Heart left ventricle (tissue), 16 donors: ENCODE measurements at regions not wholly inside any gene's neighbourhood (a gene's known extent, or its start where the extent isn't known, plus 50 kb on each side); places are given as distances from the start of the nearest gene placed in this dataset.

ENCODE experiments used
- ATAC-seq, 4 donors: fragments of 200-7000 bp; cut with Tn5 transposase; one replicate each; pipeline ENCODE4 v1.9.1; 2020 to 2022; ENCODE audit warnings: moderate library complexity in 4 of 4, mild to moderate bottlenecking in 3 of 4, moderate number of reproducible peaks in 1 of 4
- DNase-seq, 5 donors: peaks; one replicate each; pipeline ENCODE4 v3.0.0-alpha.2; 2020
- H3K27ac ChIP-seq, 12 donors: fragments of 200-600 bp; sonication (generic) in 4 of 12; one replicate each; pipeline versions ENCODE4 v1.5.0 to v1.8.0; 2016 to 2022; ENCODE audit warnings: mild to moderate bottlenecking in 2 of 12
- H3K27me3 ChIP-seq, 9 donors: fragments of 200-600 bp; sonication (generic) in 2 of 9; one replicate each; pipeline versions ENCODE4 v1.5.1 to v1.8.0; 2016 to 2022; ENCODE audit warnings: mild to moderate bottlenecking in 3 of 9
- H3K36me3 ChIP-seq, 9 donors: fragments of 200-600 bp; sonication (generic) in 2 of 9; one replicate each; pipeline versions ENCODE4 v1.5.0 to v1.8.0; 2018 to 2022; ENCODE audit warnings: mild to moderate bottlenecking in 2 of 9
- H3K4me1 ChIP-seq, 12 donors: fragments of 200-600 bp; sonication (generic) in 4 of 12; one replicate each; pipeline versions ENCODE4 v1.5.0 to v1.8.0; 2016 to 2022; ENCODE audit warnings: mild to moderate bottlenecking in 3 of 12
- H3K4me3 ChIP-seq, 12 donors: fragments of 200-600 bp; sonication (generic) in 4 of 12; one replicate each; pipeline versions ENCODE4 v1.5.0 to v1.8.0; 2017 to 2022; ENCODE audit warnings: mild to moderate bottlenecking in 9 of 12, moderate library complexity in 4 of 12
- H3K9me3 ChIP-seq, 12 donors: fragments of 200-600 bp; sonication (generic) in 4 of 12; one replicate each; pipeline versions ENCODE4 v1.5.0 to v1.8.0; 2016 to 2022; ENCODE audit warnings: mild to moderate bottlenecking in 1 of 12
- POLR2A ChIP-seq, 2 donors: fragments of 450-650 bp; IDR thresholded peaks; one replicate each; pipeline ENCODE4 v1.6.1; 2017; ENCODE audit warnings: antibody characterized with exemption in 2 of 2, mild to moderate bottlenecking in 2 of 2, moderate library complexity in 2 of 2
- WGBS, 4 donors: extraction: QIAGEN DNeasy Blood & Tissue Kit in 2 of 4; methylation state at CpG; one replicate each; pipeline versions ENCODE4 v1.1.5 to v1.1.7; 2013 to 2018; 5-methylcytosine and 5-hydroxymethylcytosine counted together
- intact Hi-C, 10 donors: fragments of 100-400 bp; cut with DNase I; formaldehyde crosslinking; loops; one replicate each; pipeline versions ENCODE4 v1.11.1 to v1.14.2; 2022
- TF ChIP-seq, protein P1 (sequence below), 12 donors: fragments of 200-600 bp; sonication (generic) in 4 of 12; IDR thresholded peaks; one replicate each; pipeline versions ENCODE4 v1.5.0 to v1.8.0; 2018 to 2022; ENCODE audit warnings: antibody characterized with exemption in 12 of 12, mild to moderate bottlenecking in 5 of 12
- donor health status: ischemic (EF 13 %, LVEDD 7.1; RV severe dilation, severe dysfunction).
- donor health status: healthy with polysubstance abuse.
- donor health status: DM: no; HTN: yes; CAD: no.
- donor health status: DM: no; HTN: no; CAD: no.
- donor health status: ischemic (EF 25% LVEDD 6.9; RV normal size, moderate dysfunction).
- donor health status: ischemic (EF 25% LVEDD 5.7; RV mildly dilated, moderate dysfunction).
- donor health status: healthy.
- donor health status: DM: yes; HTN: yes; CAD: no.
- donor health status: ischemic (EF 35%, LVEDD 5.7; RV mildly dilated, moderate dysfunction).
- donor health status: nonischemic (EF 11% LVEDD 7.7; RV severe dilation, severe dysfunction).
- donor health status: DM: yes; HTN: yes; CAD: no.
- donor health status: PGD.
- donor health status: ischemic (EF 29% LVEDD 5.4; RV normal size, mild dysfunction).
- donor health status: nonischemic (EF 23%, LVEDD 6.1; RV moderate dilation, normal function).

DNA sequence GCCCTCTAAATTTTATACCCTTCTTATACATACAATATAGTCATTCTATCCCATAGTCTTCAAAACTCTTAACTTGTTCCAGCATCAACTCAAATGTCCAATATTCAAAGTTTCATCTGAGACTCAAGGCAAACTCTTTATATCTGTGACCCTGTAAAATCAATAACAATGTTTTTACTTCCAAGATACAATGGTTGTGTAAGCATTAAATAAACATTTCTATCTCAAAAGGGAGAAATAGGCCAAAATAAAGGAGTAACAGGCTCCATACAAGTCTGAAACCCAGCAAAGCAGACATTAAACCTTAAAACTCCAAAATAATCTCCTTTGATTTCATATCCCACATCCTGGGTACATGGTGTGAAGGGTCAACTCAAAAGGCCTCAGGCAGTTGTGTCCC is 1299.1 kb downstream of the MRPL39 start:
- TF ChIP-seq, protein P1, sequence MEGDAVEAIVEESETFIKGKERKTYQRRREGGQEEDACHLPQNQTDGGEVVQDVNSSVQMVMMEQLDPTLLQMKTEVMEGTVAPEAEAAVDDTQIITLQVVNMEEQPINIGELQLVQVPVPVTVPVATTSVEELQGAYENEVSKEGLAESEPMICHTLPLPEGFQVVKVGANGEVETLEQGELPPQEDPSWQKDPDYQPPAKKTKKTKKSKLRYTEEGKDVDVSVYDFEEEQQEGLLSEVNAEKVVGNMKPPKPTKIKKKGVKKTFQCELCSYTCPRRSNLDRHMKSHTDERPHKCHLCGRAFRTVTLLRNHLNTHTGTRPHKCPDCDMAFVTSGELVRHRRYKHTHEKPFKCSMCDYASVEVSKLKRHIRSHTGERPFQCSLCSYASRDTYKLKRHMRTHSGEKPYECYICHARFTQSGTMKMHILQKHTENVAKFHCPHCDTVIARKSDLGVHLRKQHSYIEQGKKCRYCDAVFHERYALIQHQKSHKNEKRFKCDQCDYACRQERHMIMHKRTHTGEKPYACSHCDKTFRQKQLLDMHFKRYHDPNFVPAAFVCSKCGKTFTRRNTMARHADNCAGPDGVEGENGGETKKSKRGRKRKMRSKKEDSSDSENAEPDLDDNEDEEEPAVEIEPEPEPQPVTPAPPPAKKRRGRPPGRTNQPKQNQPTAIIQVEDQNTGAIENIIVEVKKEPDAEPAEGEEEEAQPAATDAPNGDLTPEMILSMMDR (IDR thresholded peaks at IDR 0.05): no peak
- no peak for TF ChIP-seq POLR2A (IDR thresholded peaks at IDR 0.05)
- H3K27ac ChIP-seq: no peak overlapping the region
- no peak for ATAC-seq
- H3K4me1 ChIP-seq: no peaks in the 10 kb centered on the region
- no peak for DNase-seq
- H3K27me3 ChIP-seq: no peaks in the 10 kb centered on the region
- intact Hi-C loops: no loop called here
- no peaks in the 10 kb centered on the region for H3K36me3 ChIP-seq
- H3K4me3 ChIP-seq: no peak overlapping the region
- H3K9me3 ChIP-seq: peaks cover 0 to 9% (median 0%) of the 10 kb centered on the region in 12 donors

DNA sequence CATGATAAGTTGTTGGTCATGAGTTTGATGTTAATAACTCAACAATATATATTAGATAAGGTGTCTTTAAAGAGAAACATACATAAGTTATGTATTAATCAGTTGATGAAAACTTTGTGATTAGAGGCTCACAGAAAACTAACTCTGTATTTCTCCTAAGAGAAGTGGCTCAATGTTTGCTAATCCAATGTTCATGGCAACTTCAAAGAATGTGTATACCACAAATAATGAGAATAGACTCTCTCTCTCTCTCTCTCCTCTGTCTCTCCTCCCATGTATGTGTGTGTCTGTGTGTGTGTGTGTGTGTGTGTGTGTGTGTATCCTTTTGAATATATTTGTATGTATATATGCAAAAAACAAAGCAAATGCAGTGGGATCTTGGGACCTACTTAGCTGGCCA is 1304.9 kb downstream of the MRPL39 start:
- Histone ChIP-seq H3K27me3 (no peaks in the 10 kb centered on the region), H3K4me3 (no peak overlapping the region), H3K4me1 (no peaks in the 10 kb centered on the region), H3K9me3 (no peaks in the 10 kb centered on the region), H3K27ac (no peak overlapping the region), H3K36me3 (no peaks in the 10 kb centered on the region)
- DNase-seq: no peak
- no peak for ATAC-seq
- TF ChIP-seq, protein P1 (IDR thresholded peaks at IDR 0.05): no peak
- TF ChIP-seq POLR2A (IDR thresholded peaks at IDR 0.05): no peak
- intact Hi-C loops: no loop called here

DNA sequence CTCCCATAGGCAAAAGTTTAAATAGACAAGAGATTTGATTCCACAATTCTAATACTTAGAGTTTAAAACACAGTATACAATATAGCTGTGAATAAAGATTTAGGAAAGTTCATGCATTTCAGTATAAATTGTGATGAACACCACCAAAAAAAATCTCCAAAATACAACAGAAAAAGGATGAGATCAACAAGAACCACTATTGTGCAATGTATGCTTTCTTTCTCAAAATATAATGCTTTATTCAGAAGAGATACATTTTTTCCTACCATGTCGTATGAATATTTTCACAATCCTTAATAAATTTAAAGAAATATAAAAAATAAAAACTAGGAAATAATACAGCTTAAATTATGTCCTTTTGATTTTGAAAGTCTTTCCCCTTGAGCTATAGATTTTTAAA is 1309.2 kb downstream of the MRPL39 start:
- no peaks in the 10 kb centered on the region for H3K36me3 ChIP-seq
- WGBS, 4 donors: 80 to 86% (median 83%) methylated on average over 1 of the region's 1 CpG
- no peaks in the 10 kb centered on the region for H3K27me3 ChIP-seq
- H3K4me3 ChIP-seq: no peak overlapping the region
- intact Hi-C loops: loop anchor here in 1 of 10 donors (5.0 kb wide), 1 partner anchor 341 kb away; no protein-coding TSS in a partner anchor
- H3K4me1 ChIP-seq: no peaks in the 10 kb centered on the region
- no peaks in the 10 kb centered on the region for H3K9me3 ChIP-seq
- ATAC-seq (no peak), DNase-seq (no peak)
- no peak overlapping the region for H3K27ac ChIP-seq
- TF ChIP-seq, protein P1 (IDR thresholded peaks at IDR 0.05): no peak

DNA sequence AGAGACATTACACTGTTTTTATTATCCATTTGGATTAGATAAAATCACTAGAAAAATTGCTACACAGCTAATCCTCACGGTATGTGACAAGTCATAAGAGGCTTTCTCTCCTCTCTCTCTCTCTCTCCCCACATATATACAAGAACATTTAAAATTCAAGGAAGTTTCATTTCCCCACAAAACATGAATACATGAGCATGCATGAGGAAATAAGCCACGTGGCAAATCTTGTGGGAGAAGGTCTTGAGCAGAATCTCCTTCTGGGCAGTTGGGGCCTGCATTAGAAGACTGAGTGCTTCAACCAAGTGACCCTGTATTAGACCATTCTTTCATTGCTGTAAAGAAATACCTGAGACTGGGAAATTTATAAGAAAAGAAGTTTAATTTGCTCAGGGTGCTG is 1313.1 kb downstream of the MRPL39 start:
- 53 to 55% (median 55%) methylated on average over 2 of the region's 2 CpGs for WGBS, 4 donors
- ATAC-seq (no peak), DNase-seq (no peak)
- Histone ChIP-seq H3K27me3 (no peaks in the 10 kb centered on the region), H3K27ac (no peak overlapping the region), H3K36me3 (no peaks in the 10 kb centered on the region), H3K9me3 (no peaks in the 10 kb centered on the region), H3K4me1 (no peaks in the 10 kb centered on the region), H3K4me3 (no peak overlapping the region)
- intact Hi-C loops: no loop called here
- TF ChIP-seq, protein P1 (IDR thresholded peaks at IDR 0.05): no peak
- no peak for TF ChIP-seq POLR2A (IDR thresholded peaks at IDR 0.05)
